Peyer's patch (tissue), 4 donors: ENCODE measurements at regions not wholly inside any gene's neighbourhood (a gene's known extent, or its start where the extent isn't known, plus 50 kb on each side); places are given as distances from the start of the nearest gene placed in this dataset.

ENCODE experiments used
- CTCF ChIP-seq, 6 experiments: fragments of 450-650 bp in 4 of 6; fragments of 200-600 bp in 2 of 6; sonication (generic) in 1 of 6; IDR thresholded peaks; one replicate each; pipeline ENCODE4 v1.5.1; 2017 to 2019; ENCODE audit warnings: antibody characterized with exemption in 6 of 6, mild to moderate bottlenecking in 3 of 6, moderate library complexity in 1 of 6
- POLR2A ChIP-seq, 2 donors: fragments of 450-650 bp; IDR thresholded peaks; one replicate each; pipeline ENCODE4 v1.5.1; 2017; ENCODE audit warnings: antibody characterized with exemption in 2 of 2, mild to moderate bottlenecking in 2 of 2, moderate library complexity in 2 of 2

- TF ChIP-seq POLR2A (IDR thresholded peaks at IDR 0.05) = no peak
- TF ChIP-seq CTCF (IDR thresholded peaks at IDR 0.05) = no peak
Measured at GRCh38 chr13:108126056-108126455, 89.3 kb downstream of the LIG4 start.
